ENCODE measurements at regions not wholly inside any gene's neighbourhood (a gene's known extent, or its start where the extent isn't known, plus 50 kb on each side); places are given as distances from the start of the nearest gene placed in this dataset.

DNA sequence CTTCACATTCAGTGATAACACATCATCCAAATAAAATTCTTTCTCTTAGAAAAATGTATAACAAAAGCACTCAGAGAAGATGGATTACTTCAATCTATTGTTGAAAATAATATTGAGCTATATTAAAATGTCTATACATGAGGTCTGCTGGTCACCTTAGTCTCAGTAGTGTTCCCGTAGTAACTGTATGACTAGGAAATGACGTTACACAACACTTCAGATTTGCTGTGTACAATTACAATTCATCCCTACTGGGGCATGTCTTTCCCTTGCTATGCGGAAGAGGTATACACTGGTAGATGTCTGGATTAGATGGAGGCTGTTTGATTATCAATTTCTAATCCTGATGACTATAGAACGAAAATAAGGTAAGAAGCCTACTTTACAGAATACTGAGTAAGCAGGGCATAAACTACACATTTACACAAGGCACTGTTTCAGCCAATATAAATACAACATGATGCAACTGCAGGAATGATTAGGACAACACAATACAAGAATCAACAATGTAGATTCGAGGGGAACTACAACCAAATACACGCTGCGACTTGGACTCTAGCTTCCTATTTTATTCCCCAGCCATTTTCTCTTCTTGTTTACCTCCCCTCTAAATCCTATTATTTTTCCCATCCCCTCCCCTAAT, 982.5 kb upstream of the CDH8 start:
- DNase-seq (ENCODE audit: low read depth, low spot score) = no peak

DNA sequence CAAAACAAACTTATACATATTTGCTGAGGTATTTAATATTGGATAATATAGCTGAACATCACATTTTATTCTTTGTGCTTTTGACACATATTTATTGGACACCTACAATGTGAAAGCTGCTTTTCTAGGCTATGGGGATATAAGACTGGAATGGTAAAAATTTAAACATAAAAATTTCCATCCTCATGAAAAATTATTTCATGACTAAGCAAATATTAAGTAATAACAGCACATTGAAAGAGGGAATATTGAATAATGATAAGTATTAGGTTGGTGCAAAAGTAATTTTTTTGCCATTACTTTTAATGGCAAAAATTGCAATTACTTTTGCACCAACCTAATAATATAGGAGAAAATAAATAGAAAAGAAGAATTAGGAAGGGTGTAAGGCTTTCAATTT, 972.5 kb upstream of the CDH8 start:
- no peak for DNase-seq (ENCODE audit: low read depth, low spot score)

DNA sequence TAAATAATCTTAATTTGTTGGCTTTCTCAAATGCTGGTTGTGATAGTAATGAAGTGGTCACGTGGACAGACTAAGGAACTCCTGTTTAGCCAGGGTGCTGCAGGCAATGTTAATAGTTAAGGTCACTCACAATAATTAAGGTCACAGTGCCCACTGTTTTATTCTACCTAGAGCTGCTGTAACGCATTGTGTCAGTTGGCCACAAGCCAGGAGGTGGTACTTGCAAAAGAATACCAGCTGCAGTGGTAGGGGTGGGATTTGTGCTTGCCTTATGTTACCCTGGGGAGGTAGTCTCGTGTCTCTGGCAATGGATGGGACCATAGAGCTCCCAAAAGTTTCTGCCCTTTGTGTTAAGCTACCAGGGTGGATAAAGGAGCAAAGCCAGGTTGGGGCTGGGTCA, 969.1 kb upstream of the CDH8 start:
- DNase-seq (ENCODE audit: low read depth, low spot score) = no peak

DNA sequence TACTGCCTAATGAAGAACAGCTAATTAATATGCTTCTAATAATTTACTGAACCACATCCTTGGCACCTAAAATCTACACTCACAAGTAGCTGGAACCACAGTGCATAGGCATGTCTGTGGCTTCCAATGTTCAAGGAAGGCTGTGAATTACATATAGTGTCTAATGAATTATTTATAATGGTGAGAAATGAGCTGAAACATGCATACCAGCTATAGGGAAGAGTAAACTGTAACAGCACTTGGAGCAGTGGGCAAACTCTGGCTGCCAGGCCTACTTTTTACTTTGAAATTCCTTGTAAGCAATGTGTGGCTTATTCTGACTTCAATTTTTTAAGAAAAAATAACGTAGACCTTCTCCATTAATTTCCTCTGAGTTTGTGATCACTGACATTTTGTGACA, 953.2 kb upstream of the CDH8 start:
- DNase-seq (ENCODE audit: low read depth, low spot score) = no peak

DNA sequence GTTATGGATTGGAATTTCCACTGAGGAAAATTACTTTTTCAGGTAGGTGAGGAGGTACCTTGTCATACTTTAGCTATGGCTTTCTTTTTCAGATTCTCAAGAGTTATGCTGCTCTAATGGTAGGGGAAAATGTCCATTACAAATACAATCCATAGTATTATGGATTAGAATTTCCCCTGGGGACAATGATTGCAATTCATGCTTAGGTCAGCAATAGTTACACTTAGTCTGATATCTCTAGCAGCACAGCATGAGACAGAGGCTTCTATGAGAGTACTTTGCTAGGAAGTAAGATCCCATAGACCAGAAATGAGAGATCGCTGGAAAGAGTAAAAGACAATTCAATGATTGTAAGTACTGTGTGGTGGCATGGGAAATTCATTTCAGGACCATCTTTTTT, 949.5 kb upstream of the CDH8 start:
- no peak for DNase-seq (ENCODE audit: low read depth, low spot score)

DNA sequence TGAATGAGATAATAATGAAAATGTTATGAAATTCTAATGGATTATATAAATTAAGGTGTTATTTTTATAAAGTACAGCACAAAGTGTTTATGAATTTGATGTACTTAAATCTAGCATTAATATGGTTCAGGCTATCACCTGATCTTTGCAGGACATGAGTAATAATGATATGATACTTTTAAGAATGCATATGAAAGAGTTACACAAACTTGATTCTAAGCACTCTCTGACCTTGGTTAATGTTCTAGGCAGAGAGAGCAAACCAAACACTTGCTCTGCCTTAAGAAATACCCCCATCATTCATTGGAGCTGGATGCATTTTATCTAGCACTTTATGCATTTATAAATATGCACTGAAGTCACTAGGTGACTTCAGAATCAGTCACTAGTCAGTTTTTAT, 942.2 kb upstream of the CDH8 start:
- DNase-seq (ENCODE audit: low read depth, low spot score) = no peak

DNA sequence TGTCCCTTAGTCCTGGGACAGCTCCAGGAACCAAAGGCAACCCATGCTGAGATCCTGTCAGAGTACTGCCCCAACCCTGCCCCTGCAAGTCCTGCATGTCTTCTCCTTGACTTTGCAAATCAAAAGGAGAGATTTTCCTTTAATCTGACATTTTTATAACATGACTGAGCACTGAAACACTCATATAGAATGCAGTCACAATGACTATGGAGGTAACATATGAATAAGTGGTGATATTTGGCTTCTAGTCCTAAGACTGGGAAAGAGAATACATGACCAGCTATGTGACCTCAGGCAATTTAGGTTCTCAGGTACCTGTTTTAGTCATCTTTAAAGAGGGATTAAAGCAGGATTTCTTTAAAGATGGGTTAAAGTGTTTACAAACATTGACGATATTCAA, 941.6 kb upstream of the CDH8 start:
- DNase-seq (ENCODE audit: low read depth, low spot score) = no peak

DNA sequence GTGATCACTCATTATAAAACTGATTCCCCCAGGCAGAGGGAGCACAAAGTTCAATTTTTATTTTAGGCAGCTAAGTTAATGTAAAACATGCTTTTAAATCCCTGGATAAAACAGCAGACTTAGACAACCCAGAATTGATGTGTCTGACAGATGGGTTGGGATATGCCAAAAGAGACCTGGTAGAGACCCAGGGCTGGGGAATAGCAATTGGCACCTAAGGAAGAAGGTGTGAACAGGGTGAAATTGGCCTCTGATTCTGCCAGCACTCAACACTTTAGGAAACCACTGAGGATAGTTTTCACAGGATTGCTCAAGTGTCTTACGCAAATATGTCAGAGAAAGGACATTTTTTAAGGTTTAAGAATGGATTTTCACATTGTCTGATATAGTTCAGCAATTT, 938.2 kb upstream of the CDH8 start:
- DNase-seq (ENCODE audit: low read depth, low spot score) = no peak

DNA sequence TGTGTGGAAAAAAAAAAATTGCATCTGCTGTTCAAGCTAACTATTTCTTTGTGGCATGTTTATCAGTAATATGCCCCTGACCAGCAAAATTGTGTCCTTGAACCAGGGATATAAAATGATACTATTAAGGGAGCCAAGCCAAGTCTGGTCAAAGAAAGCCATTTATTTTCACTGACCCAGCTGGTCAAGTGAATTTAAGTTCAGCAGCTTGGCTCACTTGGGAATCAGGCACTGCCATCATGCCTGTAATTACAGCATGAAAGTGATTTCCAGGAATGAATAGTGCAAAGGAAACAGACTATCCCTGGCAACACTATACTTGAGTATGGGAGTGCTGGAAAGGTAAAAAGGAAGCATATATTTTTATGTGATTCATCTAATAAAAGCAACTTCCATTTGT, 934.6 kb upstream of the CDH8 start:
- DNase-seq (ENCODE audit: low read depth, low spot score) = no peak

DNA sequence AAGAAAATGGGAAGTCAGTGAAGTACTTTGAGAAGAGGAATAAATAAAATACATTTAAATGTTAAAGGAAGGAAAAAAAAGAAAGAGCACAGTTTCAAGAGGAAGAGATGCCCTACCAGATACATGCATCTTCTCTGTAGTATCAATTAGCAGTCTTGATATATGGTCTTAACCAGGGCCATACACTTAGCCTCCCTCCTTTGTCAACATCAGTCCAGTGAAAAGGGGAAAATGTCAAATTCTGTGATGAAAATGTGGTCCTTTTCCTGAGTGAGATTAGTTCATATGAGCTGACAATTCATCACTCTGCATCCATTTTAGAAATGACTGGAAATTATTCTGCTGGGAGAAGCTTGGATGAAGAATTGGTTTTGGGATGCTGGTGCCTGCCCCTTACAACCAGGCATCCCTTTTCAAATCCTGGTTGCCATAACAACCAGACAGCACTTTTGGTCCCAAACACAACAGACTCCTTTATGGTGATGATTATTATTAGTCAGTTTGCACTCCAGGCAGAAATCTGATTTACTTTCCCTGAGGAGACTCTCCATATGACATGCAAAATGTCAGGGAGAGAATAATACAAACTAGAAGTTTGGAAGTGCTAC, 933.6 kb upstream of the CDH8 start:
- no peak for DNase-seq (ENCODE audit: low read depth, low spot score)

DNA sequence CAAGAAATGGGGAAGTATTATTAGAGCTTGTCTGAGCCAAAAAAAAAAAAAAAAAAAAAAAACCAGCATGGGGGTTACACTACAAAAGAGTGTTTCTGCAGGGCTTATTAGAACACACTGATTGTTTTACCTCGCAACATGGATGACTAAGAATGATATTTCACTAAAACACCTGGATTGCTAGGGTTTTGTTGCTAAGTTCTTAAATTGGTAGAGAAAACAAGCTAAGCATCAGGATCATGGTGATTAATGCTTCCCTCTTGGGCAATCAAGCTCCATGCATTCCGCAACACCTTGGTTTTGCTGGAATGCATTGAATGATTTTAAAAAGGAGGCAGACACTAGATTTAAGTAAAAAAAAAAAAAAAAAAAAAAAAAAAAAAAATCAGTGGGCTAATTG, 931.4 kb upstream of the CDH8 start:
- no peak for DNase-seq (ENCODE audit: low read depth, low spot score)

DNA sequence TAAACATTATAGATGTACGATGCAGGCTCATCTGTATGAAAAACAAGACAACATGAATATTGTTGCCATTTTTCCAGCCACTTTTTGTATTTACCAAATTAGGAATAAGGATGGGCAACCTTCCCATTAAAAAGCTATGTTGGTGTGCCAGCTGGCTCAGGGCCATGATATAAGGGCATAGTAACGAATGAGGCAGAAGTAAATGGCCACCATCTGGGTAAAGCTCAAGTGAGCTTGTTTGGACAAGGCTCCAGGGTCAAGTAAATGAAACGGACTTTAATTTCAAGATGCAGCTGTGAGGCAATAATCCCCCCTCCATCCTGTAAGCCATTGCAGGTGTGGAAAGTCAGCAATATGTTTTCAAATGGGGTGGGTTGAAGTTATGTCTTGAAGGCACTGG, 930.9 kb upstream of the CDH8 start:
- no peak for DNase-seq (ENCODE audit: low read depth, low spot score)

DNA sequence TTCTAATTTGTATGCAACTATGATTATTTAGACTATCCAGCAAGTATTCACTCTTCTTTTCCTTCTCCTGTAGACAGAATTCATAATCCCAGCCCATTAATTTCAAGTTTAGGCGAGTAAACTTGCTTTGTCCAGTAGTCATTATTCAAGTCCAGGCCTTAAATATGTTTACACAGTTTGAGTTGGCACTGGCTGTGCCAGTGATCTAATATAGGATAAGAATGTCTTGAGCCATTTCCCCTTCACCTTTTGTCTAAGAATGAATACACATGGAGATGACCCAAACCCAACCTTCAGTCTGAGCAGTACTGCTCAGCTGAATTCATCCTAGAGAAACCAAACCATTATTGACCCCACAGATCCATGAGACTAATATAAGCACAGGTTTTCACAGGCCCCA, 930.4 kb upstream of the CDH8 start:
- DNase-seq (ENCODE audit: low read depth, low spot score) = no peak

DNA sequence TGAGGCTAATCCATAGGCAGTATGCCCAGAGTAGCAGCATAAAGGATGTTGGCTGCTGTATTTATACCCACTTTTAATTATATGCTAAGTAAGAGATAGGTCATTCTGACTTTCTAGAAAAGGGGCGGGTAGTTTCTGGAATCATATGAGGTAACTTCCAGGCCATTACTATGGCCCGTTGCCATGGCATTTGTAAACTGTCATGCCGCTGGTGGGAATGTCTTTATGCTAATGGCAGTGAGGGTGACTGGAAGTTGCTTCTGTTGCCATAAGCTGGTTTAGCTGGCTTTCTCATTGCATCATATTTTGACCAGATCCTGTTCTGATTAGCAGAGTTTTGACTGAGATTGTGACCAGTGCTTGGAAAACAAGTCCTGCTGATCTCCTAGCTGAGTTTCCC, 929.6 kb upstream of the CDH8 start:
- DNase-seq (ENCODE audit: low read depth, low spot score) = no peak

DNA sequence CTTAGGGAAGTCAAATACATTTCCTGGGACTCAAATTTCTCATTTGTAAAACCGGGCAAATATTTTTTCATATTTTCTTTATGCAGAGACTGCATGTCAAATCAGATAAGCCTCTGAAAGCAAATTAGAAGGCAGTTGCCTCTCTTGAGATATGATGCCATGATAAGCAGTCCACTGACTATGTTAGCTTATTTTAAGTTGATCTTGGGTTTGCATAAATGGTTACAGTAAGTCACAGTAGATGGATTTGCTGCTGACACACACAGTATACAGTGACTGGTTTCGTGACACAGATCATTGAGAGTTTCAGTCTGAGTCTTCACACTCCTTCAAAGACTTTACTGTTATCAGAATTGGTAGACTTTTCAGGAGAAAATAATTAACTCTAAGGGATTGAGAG, 927.6 kb upstream of the CDH8 start:
- DNase-seq (ENCODE audit: low read depth, low spot score) = no peak

DNA sequence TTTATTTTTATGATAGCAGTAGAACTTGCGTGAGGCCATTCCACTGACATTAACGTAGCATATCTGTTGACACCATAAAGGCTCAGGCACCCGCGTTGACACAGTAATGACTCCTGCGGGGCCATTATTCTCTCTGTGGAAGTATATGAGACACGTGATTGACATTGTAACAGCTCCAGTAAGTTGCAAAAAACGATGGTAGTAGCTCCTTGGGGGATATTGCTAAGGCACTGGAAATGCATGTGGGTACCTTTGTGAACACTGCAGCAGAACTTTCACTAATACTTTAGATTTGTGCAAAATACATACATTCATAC, 918.8 kb upstream of the CDH8 start:
- DNase-seq (ENCODE audit: low read depth, low spot score) = no peak

DNA sequence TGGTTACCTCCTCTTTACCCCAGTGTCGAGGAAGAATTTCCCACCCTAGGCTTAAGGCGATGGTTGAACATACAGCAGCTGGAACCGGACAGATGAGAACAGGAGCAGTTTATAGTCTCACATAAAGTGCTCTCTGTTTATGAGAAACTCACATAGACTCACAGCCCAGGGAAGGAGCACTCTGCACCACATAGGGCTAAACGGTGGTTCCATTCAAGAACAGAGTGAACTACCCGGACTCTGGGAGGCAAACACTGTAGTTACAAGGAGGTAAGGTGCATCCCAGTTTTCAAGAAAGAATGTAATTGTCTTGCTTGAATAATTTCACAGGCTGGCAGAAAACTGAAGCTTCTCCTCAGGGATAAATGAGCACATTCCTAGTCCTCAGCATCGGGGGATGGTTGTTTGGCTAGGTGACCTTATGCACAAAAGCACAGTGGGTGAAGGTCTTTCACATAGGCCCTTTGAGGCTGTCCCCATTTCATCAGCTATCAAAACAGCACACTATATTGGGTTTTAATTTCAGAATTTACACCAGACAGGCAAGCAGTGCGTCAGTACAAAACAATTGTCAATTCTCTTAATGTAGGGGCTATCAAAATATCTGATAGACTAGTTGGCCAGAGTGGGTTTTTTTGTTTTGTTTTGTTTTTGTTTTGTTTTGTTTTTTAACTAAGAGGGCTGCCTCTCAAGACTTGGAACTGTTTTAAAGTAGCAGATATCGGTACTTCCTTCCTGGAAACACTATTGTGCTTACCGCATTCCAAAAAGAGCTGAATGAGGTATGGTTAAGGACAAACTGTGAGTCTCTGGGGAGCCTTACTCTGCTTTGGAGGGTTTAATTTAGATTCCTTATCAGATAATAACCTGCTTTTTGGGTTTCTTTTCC, 918.1 kb upstream of the CDH8 start:
- DNase-seq (ENCODE audit: low read depth, low spot score) = no peak

DNA sequence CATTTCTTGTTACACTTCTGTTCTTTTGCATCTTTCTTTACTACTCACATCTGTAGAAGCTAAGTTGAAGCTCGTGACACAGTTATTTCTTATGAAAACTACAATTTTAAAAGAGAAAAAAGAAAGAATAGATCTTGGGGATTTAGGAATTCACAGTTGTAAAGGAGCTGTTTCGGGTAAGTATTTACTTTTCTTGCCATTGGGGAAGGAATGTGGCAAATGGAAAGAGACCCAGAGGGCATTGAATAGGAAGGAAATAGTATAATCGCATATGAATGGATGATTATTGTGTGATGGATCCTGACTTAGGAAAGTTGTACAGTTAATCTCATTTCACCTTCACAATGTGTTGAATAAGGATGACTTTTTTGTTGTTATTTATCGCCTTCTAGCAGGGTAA, 914.1 kb upstream of the CDH8 start:
- no peak for DNase-seq (ENCODE audit: low read depth, low spot score)

DNA sequence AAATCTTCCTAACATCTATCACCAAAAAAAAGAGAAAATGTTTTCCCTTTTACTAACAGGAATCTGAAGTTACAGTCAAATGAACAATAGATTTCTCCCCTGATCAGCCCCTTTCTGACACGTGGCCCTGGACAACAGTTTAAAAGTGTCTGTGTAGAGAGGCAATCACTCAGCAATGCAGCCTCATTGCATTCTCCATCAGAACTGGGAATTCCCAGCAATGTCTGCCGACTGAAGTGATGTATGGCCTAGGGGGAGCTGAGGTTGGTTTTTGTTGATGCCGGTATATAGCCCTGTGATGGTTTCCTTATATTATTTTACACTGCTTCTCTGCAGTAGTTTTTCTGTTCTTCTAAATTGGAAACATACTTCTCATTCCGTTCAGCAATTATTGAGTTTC, 904.3 kb upstream of the CDH8 start:
- no peak for DNase-seq (ENCODE audit: low read depth, low spot score)

DNA sequence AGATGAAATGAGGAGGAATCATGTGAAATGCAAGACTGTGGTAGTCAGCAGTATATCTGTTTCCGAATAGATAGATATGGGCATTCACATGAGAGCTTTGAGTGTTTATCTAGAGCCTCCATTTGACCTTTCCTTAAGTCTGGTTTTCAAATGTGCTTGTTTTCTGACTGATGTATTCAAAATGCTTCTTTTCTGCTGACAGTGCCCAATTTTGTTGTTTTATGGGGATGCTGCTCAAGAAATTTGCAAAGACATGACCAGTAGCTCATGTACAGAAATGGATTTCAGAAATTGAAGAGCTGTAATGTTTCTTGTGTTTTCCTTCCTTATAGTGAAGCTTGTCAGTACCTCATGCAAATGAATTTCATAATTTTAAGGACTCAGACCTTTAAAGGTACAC, 903.4 kb upstream of the CDH8 start:
- DNase-seq (ENCODE audit: low read depth, low spot score) = no peak

DNA sequence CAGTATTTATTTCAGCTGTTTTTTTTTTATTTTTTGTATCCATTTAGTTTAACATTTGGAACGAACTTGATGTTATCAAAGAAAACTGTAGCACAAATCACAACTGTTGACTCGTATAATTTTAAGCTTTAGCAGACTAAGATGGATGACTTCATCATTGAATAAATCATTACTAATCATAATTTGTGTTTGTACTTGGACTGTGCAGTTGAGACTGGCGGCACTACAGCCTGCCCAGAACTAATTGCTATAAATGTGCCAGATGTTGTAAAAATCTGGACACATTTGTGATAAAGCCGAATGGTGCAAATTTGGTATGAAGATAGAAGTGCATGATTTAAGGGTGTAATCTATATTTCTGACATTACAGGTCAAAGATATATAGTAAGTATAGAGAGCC, 897.7 kb upstream of the CDH8 start:
- DNase-seq (ENCODE audit: low read depth, low spot score) = no peak

DNA sequence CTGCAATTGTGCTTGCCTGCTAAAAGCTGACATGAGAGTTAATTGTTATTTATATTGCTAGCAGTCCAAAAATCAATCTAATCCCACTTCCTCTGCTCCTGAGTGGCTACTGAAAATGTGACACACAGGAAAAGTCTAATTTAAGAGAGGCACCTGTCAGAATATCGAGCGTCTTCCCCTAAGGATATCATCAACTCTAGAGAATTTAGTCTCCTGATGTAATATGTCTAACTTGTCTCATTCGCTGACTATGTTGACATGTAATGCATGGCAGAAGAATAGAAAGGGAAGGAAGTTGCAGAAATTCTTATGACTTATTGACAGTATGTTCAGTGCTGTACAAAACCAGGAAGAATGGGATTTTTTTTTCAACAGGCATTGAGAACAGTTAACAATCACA, 893.4 kb upstream of the CDH8 start:
- DNase-seq (ENCODE audit: low read depth, low spot score) = no peak

DNA sequence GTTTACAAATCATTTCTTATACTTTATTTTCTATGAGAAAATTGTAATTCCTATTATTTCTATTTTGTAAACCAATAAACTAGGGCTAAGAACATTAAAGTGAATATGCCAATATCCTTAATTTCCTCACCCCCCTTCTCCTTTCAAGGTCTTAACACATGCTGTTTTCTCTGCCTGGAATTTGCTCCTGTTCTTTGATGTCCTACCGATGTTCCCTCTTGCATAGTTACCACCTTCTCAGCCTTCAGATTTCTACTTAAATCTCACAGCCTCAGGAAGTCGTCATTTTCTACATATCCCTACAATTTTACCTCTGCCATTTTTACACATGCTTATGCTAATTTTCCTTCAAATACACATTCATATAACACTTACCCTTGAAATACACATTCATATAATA, 890.9 kb upstream of the CDH8 start:
- DNase-seq (ENCODE audit: low read depth, low spot score) = no peak

Measured in ELF-1 (cell line).